GM23338 (cell line): ENCODE measurements at regions not wholly inside any gene's neighbourhood (a gene's known extent, or its start where the extent isn't known, plus 50 kb on each side); places are given as distances from the start of the nearest gene placed in this dataset.

Source experiments
- ATAC-seq: fragments of 200-7000 bp; cut with Tn5 transposase; 3 replicates; pipeline ENCODE4 v1.9.1; 2020
- DNase-seq: peaks from one replicate; pipeline ENCODE4 v3.0.0-alpha.2; 2015; ENCODE audit warnings: low spot score
- H2AFZ ChIP-seq: fragments of 200-600 bp; sonication (generic); 2 replicates; pipeline ENCODE4 v1.8.0; 2016; ENCODE audit warnings: antibody characterized with exemption, mild to moderate bottlenecking, moderate library complexity
- H3F3A ChIP-seq: fragments of 200-600 bp; sonication (generic); replicated peaks from 2 replicates; pipeline ENCODE4 v1.8.0; 2017; ENCODE audit warnings: antibody characterized with exemption, mixed run types, low read depth
- H3K27ac ChIP-seq: fragments of 200-600 bp; sonication (generic); 2 replicates; pipeline ENCODE4 v1.6.1; 2016; ENCODE audit warnings: low read depth
- H3K27me3 ChIP-seq: fragments of 200-600 bp; sonication (generic); 2 replicates; pipeline ENCODE4 v1.8.0; 2016; ENCODE audit warnings: mild to moderate bottlenecking, mixed run types, moderate library complexity; ENCODE audit not compliant: insufficient read depth
- H3K36me3 ChIP-seq: fragments of 200-600 bp; sonication (generic); 2 replicates; pipeline ENCODE4 v1.8.0; 2016; ENCODE audit warnings: mild to moderate bottlenecking; ENCODE audit not compliant: insufficient read depth
- H3K4me1 ChIP-seq: fragments of 200-600 bp; sonication (generic); 2 replicates; pipeline ENCODE4 v1.8.0; 2016; ENCODE audit warnings: mild to moderate bottlenecking, moderate library complexity; ENCODE audit not compliant: insufficient read depth
- H3K4me2 ChIP-seq: fragments of 200-600 bp; sonication (generic); 2 replicates; pipeline ENCODE4 v1.7.1; 2017; ENCODE audit warnings: mixed run types
- H3K4me3 ChIP-seq: fragments of 200-600 bp; sonication (generic); 2 replicates; pipeline ENCODE4 v1.6.1; 2016; ENCODE audit warnings: mixed run types
- H3K79me2 ChIP-seq: fragments of 200-600 bp; sonication (generic); replicated peaks from 2 replicates; pipeline ENCODE4 v1.8.0; 2017; ENCODE audit warnings: mild to moderate bottlenecking; ENCODE audit not compliant: insufficient read depth
- H3K9me2 ChIP-seq: fragments of 200-600 bp; sonication (generic); 2 replicates; pipeline ENCODE4 v1.8.0; 2017; ENCODE audit not compliant: insufficient read depth
- H4K20me1 ChIP-seq: fragments of 200-600 bp; sonication (generic); replicated peaks from 2 replicates; pipeline ENCODE4 v1.8.0; 2017; ENCODE audit warnings: mild to moderate bottlenecking; ENCODE audit not compliant: insufficient read depth
- H3K27ac Mint-ChIP-seq: 2 replicates; pipeline ENCODE4 v1.8.0; 2020; ENCODE audit warnings: inconsistent platforms, mild to moderate bottlenecking, moderate library complexity, mixed read lengths
- H3K27me3 Mint-ChIP-seq: 3 replicates; pipeline ENCODE4 v1.8.0; 2022; ENCODE audit warnings: low read depth, mild to moderate bottlenecking, moderate library complexity, mixed read lengths, inconsistent platforms; ENCODE audit not compliant: insufficient read depth, poor library complexity
- H3K36me3 Mint-ChIP-seq: 3 replicates; pipeline ENCODE4 v1.8.0; 2021; ENCODE audit warnings: low read depth, mild to moderate bottlenecking, inconsistent platforms, moderate library complexity, mixed read lengths
- H3K4me1 Mint-ChIP-seq: 3 replicates; pipeline ENCODE4 v1.8.0; 2020; ENCODE audit warnings: mild to moderate bottlenecking, inconsistent platforms, mixed read lengths
- H3K4me3 Mint-ChIP-seq: 3 replicates; pipeline ENCODE4 v1.8.0; 2021; ENCODE audit warnings: moderate library complexity, mild to moderate bottlenecking, inconsistent platforms, mixed read lengths
- H3K9me3 Mint-ChIP-seq: 3 replicates; pipeline ENCODE4 v1.8.0; 2020; ENCODE audit warnings: moderate library complexity, mild to moderate bottlenecking, inconsistent platforms, mixed read lengths
- CREB1 ChIP-seq: fragments of 250-450 bp; sonication (Bioruptor Pico); IDR thresholded peaks from 2 replicates; pipeline ENCODE4 v1.5.0; 2020; ENCODE audit warnings: low read depth, mild to moderate bottlenecking, moderate library complexity
- CTCF ChIP-seq, 2 experiments: fragments of 200-600 bp in 1 of 2; sonication (generic) in 1 of 2; conservative IDR thresholded peaks; 2 replicates each; pipeline versions ENCODE4 v1.5.1 to v1.6.1; 2016 to 2017; ENCODE audit warnings: antibody characterized with exemption in 2 of 2, low read depth in 2 of 2, mild to moderate bottlenecking in 2 of 2, moderate library complexity in 1 of 2
- ETS1 ChIP-seq: IDR thresholded peaks from 2 replicates; pipeline ENCODE4 v1.6.1; 2016; ENCODE audit warnings: antibody characterized with exemption
- EZH2 ChIP-seq: fragments of 200-600 bp; sonication (generic); IDR thresholded peaks from one replicate; pipeline ENCODE4 v1.8.0; 2017; ENCODE audit warnings: antibody characterized with exemption, mild to moderate bottlenecking, low read depth; ENCODE audit not compliant: unreplicated experiment
- EZH2phosphoT487 ChIP-seq: fragments of 200-600 bp; sonication (generic); IDR thresholded peaks from one replicate; pipeline ENCODE4 v1.8.1; 2018; ENCODE audit warnings: antibody characterized with exemption; ENCODE audit not compliant: unreplicated experiment
- JUNB ChIP-seq: IDR thresholded peaks from one replicate; pipeline ENCODE4 v1.6.1; 2016; ENCODE audit warnings: antibody characterized with exemption; ENCODE audit not compliant: unreplicated experiment
- NANOG ChIP-seq: IDR thresholded peaks from 2 replicates; pipeline ENCODE4 v1.6.1; 2016; ENCODE audit warnings: antibody characterized with exemption, borderline replicate concordance
- POLR2AphosphoS5 ChIP-seq: IDR thresholded peaks from 2 replicates; pipeline ENCODE4 v1.6.1; 2016; ENCODE audit warnings: antibody characterized with exemption, low read depth
- REST ChIP-seq: IDR thresholded peaks from one replicate; pipeline ENCODE4 v1.6.1; 2018; ENCODE audit warnings: antibody characterized with exemption; ENCODE audit not compliant: unreplicated experiment
- STAT1 ChIP-seq: IDR thresholded peaks from one replicate; pipeline ENCODE4 v1.6.1; 2016; ENCODE audit warnings: antibody characterized with exemption; ENCODE audit not compliant: unreplicated experiment
- ZNF114 ChIP-seq: fragments of 250-450 bp; sonication (Bioruptor Pico); IDR thresholded peaks from 2 replicates; pipeline ENCODE4 v1.5.0; 2020; ENCODE audit warnings: mild to moderate bottlenecking, moderate library complexity
- ZNF331 ChIP-seq: fragments of 250-450 bp; sonication (Bioruptor Pico); IDR thresholded peaks from 2 replicates; pipeline ENCODE4 v1.5.0; 2020; ENCODE audit warnings: low read depth, mild to moderate bottlenecking, moderate library complexity
- ZNF462 ChIP-seq: fragments of 250-450 bp; sonication (Bioruptor Pico); IDR thresholded peaks from 2 replicates; pipeline ENCODE4 v1.5.0; 2020; ENCODE audit warnings: mild to moderate bottlenecking, moderate library complexity

- no peak overlapping the region for H3K4me3 Mint-ChIP-seq
- Histone ChIP-seq H3K79me2 (no peaks in the 10 kb centered on the region), H3K27ac (no peak overlapping the region), H3F3A (no peaks in the 10 kb centered on the region), H3K9me2 (0 out of 2 replicates have a peak, but pooled peaks cover 5% of the 10 kb centered on the region), H3K27me3 (no peaks in the 10 kb centered on the region), H3K4me3 (no peak overlapping the region), H3K36me3 (no peaks in the 10 kb centered on the region), H3K4me2 (no peak overlapping the region), H3K4me1 (peaks cover 12% of the 10 kb centered on the region; the same call in 1 of the 2 replicates), H2AFZ (no peak overlapping the region), H4K20me1 (no peaks in the 10 kb centered on the region)
- peaks cover 2% of the 10 kb centered on the region for H3K27me3 Mint-ChIP-seq
- TF ChIP-seq ZNF331 (no peak), STAT1 (no peak), ZNF114 (CRISPR knock-in tag) (no peak), CREB1 (CRISPR knock-in tag) (no peak), JUNB (no peak), ETS1 (no peak), EZH2 (no peak), ZNF462 (CRISPR knock-in tag) (no peak), NANOG (no peak), CTCF (conservative IDR thresholded peaks at IDR 0.05; ENCODE audit: low read depth in 2 of 2) (no peak), POLR2AphosphoS5 (no peak), REST (no peak), EZH2phosphoT487 (no peak)
- peaks cover 7% of the 10 kb centered on the region for H3K4me1 Mint-ChIP-seq
- H3K27ac Mint-ChIP-seq: no peak overlapping the region
- ATAC-seq (no peak), DNase-seq (no peak)
- no peaks in the 10 kb centered on the region for H3K36me3 Mint-ChIP-seq
- no peaks in the 10 kb centered on the region for H3K9me3 Mint-ChIP-seq
Observed at GRCh38 chr3:73783811-73784210, 159.1 kb upstream of the PDZRN3 start.
